Right atrium auricular region (tissue), 2 donors: ENCODE measurements at regions not wholly inside any gene's neighbourhood (a gene's known extent, or its start where the extent isn't known, plus 50 kb on each side); places are given as distances from the start of the nearest gene placed in this dataset.

ENCODE experiments used
- DNase-seq: peaks from one replicate; pipeline ENCODE4 v3.0.0-alpha.2; 2019; ENCODE audit warnings: low spot score
- H3K27ac ChIP-seq, 2 donors: fragments of 200-600 bp; sonication (generic); 1 replicate in 1 of 2; 2 replicates in 1 of 2; pipeline ENCODE4 v1.5.1; 2016 to 2019
- H3K27me3 ChIP-seq, 2 donors: fragments of 200-600 bp; sonication (generic); one replicate each; pipeline versions ENCODE4 v1.5.1 to v1.6.0; 2017 to 2019
- H3K36me3 ChIP-seq: fragments of 200-600 bp; sonication (generic); one replicate; pipeline ENCODE4 v1.5.1; 2016
- H3K4me1 ChIP-seq, 2 donors: fragments of 200-600 bp; sonication (generic); one replicate each; pipeline versions ENCODE4 v1.5.1 to v1.6.0; 2017 to 2019
- H3K4me3 ChIP-seq, 2 donors: fragments of 200-600 bp; sonication (generic); 1 replicate in 1 of 2; 2 replicates in 1 of 2; pipeline ENCODE4 v1.5.1; 2017 to 2019; ENCODE audit warnings: mild to moderate bottlenecking in 1 of 2, moderate library complexity in 1 of 2
- H3K9me3 ChIP-seq, 2 donors: fragments of 200-600 bp; sonication (generic); one replicate each; pipeline ENCODE4 v1.5.1; 2019
- CTCF ChIP-seq, 2 donors: fragments of 200-600 bp; sonication (generic); IDR thresholded peaks; one replicate each; pipeline ENCODE4 v1.5.1; 2019; ENCODE audit warnings: antibody characterized with exemption in 2 of 2

- H3K27me3 ChIP-seq: no peaks in the 10 kb centered on the region
- no peak for DNase-seq
- peaks cover 0 to 5% of the 10 kb centered on the region in 2 donors for H3K9me3 ChIP-seq
- H3K36me3 ChIP-seq: no peaks in the 10 kb centered on the region
- no peak for TF ChIP-seq CTCF (IDR thresholded peaks at IDR 0.05)
- H3K4me1 ChIP-seq: no peaks in the 10 kb centered on the region
- no peak overlapping the region for H3K27ac ChIP-seq
- no peak overlapping the region for H3K4me3 ChIP-seq
Measured at GRCh38 chr14:48874711-48875110, 711.5 kb downstream of the RPS29 start.

- Histone ChIP-seq H3K9me3 (no peaks in the 10 kb centered on the region), H3K36me3 (no peaks in the 10 kb centered on the region), H3K4me3 (no peak overlapping the region), H3K27me3 (no peaks in the 10 kb centered on the region), H3K4me1 (no peaks in the 10 kb centered on the region), H3K27ac (no peak overlapping the region)
- no peak for TF ChIP-seq CTCF (IDR thresholded peaks at IDR 0.05)
- no peak for DNase-seq
Measured at GRCh38 chr14:48857366-48857765, 728.8 kb downstream of the RPS29 start.

GRCh38 chr14:48853159-48853558 lies 733.0 kb downstream of the RPS29 start:
- H3K36me3 ChIP-seq: no peaks in the 10 kb centered on the region
- TF ChIP-seq CTCF (IDR thresholded peaks at IDR 0.05): no peak
- no peaks in the 10 kb centered on the region for H3K9me3 ChIP-seq
- H3K4me1 ChIP-seq: no peaks in the 10 kb centered on the region
- H3K4me3 ChIP-seq: no peak overlapping the region
- H3K27me3 ChIP-seq: no peaks in the 10 kb centered on the region
- no peak overlapping the region for H3K27ac ChIP-seq
- no peak for DNase-seq

GRCh38 chr14:48849741-48850322 lies 736.3 kb downstream of the RPS29 start:
- no peak for DNase-seq
- H3K27me3 ChIP-seq: no peaks in the 10 kb centered on the region
- no peak for TF ChIP-seq CTCF (IDR thresholded peaks at IDR 0.05)
- H3K9me3 ChIP-seq: no peaks in the 10 kb centered on the region
- H3K36me3 ChIP-seq: no peaks in the 10 kb centered on the region
- no peaks in the 10 kb centered on the region for H3K4me1 ChIP-seq
- H3K27ac ChIP-seq: no peak overlapping the region
- H3K4me3 ChIP-seq: no peak overlapping the region

GRCh38 chr14:48842785-48843184 lies 743.4 kb downstream of the RPS29 start:
- no peaks in the 10 kb centered on the region for H3K36me3 ChIP-seq
- no peaks in the 10 kb centered on the region for H3K4me1 ChIP-seq
- H3K4me3 ChIP-seq: no peak overlapping the region
- no peaks in the 10 kb centered on the region for H3K9me3 ChIP-seq
- H3K27ac ChIP-seq: no peak overlapping the region
- H3K27me3 ChIP-seq: no peaks in the 10 kb centered on the region
- no peak for TF ChIP-seq CTCF (IDR thresholded peaks at IDR 0.05)
- no peak for DNase-seq

- DNase-seq: no peak
- Histone ChIP-seq H3K4me3 (no peak overlapping the region), H3K4me1 (no peaks in the 10 kb centered on the region), H3K27ac (no peak overlapping the region), H3K27me3 (no peaks in the 10 kb centered on the region), H3K36me3 (no peaks in the 10 kb centered on the region), H3K9me3 (no peaks in the 10 kb centered on the region)
- TF ChIP-seq CTCF (IDR thresholded peaks at IDR 0.05): no peak
Measured at GRCh38 chr14:48826058-48826457, 760.1 kb downstream of the RPS29 start.
